GM21723 (cell line): ENCODE measurements at regions not wholly inside any gene's neighbourhood (a gene's known extent, or its start where the extent isn't known, plus 50 kb on each side); places are given as distances from the start of the nearest gene placed in this dataset.
A peak's percentile ranks its signal among the peaks of the same experiment; 100 is the strongest.
"Not testable (repeated sequence)": the region's sequence is repeated elsewhere in the genome, so short reads cannot be mapped to it uniquely, and the experiment has no call there.

Source experiments
- ATAC-seq: cut with Tn5 transposase; IDR thresholded peaks from one replicate; pipeline ENCODE4 v1.9.1; 2021; ENCODE audit warnings: mild to moderate bottlenecking, moderate library complexity; ENCODE audit not compliant: unreplicated experiment

DNA sequence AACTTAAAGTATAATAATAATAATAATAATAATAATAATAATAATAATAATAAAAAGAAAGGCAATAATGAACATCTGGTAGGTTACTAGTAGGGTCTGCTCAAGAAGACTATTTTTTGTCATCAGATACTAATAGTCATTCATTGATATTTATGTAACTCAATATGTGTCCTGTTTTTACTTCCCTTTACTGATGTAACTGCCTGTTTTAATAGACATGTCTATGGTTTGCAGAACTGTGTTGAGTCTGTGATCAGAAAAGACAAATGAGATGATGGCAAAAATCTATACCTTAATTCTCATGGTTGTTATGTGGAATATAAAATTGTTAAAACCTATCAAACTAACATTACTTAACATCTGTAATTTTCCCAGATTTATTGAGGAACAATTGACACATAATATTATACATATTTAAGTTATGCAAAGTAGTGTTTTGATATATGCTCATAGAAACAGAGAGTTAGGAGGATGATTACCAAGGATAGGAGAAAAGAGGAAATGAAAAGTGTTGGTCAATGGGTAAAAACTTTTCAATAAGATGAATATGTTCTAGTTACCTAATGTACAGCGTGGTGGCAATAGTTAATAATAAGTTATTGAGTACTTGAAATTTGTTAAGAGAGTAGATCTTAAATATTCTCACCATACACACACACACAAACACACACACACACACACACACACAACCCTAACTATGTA lies 699.4 kb downstream of the ZPLD1 start:
- peak; percentile 57 for ATAC-seq

- no peak for ATAC-seq
Measured at GRCh38 chr3:103136621-103137020, 701.8 kb downstream of the ZPLD1 start.

- no peak for ATAC-seq
Measured at GRCh38 chr3:103137830-103138229, 703.0 kb downstream of the ZPLD1 start.

DNA sequence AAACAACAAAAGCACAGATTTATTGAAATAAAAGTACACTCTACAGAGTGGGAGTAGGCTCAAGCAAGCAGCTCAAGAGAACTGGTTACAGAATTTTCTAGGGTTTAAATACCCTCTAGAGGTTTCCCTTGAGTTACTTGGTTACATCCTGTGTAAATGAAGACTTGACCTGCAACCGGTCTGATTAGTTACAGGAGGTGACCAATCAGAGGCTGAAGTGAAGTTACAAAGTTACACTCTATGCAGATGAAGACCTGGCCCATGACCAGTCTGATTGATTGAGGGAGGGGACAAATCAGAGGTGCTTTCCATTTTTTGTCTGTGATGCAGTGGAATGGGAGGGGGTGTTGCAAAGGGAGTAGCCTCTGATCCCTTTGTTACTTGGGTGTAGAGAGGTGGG lies 723.4 kb downstream of the ZPLD1 start:
- ATAC-seq = no peak

DNA sequence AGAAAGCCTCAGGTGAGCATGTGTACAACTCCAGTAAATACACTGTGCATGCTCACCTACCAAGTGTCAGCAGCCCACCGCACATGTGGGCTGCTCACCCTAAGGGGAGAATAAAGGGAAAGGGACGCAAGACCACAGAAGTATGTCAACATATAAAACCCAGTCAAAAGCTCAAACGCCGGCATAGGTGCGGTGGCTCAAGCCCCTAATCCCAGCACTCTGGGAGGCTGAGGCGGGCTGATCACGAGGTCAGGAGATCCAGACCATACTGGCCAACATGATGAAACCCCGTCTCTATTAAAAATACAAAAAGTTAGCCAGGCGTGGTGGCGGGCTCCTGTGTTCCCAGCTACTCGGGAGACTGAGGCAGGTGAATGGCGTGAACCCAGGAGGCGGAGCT lies 732.1 kb downstream of the ZPLD1 start:
- no peak for ATAC-seq

GRCh38 chr3:103167850-103168249 lies 733.0 kb downstream of the ZPLD1 start:
- ATAC-seq = no peak

- no peak for ATAC-seq
Measured at GRCh38 chr3:103169289-103169688, 734.5 kb downstream of the ZPLD1 start.

DNA sequence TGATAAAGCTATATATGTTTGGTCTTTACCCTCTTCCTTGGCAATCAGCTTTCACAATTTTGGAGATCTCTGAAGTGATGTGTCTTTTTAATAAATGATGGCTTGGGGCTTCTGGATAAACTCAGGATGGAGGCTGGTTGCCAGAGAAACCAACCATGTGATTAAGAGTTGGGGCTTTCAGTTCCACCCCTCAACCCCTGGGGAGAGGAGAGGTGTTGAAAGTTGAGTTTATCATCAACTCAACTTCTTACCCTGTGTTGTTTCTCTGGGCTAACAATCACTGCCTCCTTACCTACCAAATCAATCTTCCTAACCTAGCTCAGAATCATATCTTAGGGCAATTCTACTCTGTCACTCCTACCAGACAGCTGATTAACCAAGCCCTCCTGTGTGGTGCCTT lies 735.8 kb downstream of the ZPLD1 start:
- ATAC-seq = no peak

DNA sequence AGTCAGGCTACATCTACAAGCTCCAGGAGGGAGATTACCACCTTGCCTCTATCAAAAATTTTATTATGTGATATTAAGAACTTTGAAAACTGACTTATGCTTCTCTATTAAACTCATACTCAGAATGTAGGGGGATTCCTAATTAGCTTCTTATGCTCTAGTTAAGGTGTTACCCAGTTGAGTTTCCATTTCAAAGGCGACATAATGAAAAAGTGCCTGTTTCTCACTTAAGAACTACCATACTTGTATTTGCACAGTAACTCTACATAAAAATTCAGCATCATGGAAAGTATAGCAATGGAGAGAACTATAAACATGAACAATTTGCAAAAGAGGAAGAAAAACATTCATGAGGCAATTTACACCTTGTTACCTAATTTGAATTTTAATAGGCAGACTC lies 739.1 kb downstream of the ZPLD1 start:
- ATAC-seq = no peak

- ATAC-seq = no peak
Measured at GRCh38 chr3:103181160-103181559, 746.3 kb downstream of the ZPLD1 start.

DNA sequence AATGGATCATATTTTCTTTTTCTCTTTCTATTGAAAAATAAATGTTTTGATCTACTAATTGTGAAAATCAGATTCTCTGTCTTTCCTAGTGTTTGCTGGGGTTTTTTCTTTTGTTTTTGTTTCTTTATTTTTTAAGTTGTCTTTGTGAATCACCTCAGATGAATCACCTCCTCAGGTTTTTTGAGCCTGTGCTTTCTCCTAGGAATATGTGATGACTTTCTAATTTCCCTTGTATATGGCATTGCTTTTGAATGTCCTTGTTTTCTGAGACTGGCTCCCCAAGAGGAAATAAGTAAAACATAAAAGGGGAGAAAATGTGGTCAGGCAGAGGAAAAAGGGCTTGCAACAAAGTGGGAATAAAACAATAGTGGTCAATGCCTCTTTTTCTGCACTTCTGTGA lies 750.0 kb downstream of the ZPLD1 start:
- ATAC-seq = no peak

- no peak for ATAC-seq
Measured at GRCh38 chr3:103189941-103190340, 755.1 kb downstream of the ZPLD1 start.

DNA sequence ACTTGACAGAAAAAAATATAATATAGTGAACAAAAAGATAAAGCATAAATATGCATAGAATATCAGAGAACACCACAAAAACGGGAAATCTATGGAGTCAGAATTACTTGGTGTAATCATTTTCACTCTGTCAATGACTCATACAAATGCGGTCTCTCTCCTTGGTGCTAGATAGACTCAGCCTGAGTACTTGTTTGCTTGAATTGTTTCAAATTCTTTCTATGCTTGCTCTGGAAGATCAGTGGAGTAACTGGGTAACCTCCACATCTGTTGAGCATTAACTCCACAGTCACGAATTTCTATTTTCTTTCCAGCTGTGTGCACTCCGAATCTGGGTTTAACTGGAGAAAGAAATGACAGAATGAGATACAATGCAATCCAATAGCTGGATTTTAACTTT lies 760.4 kb downstream of the ZPLD1 start:
- ATAC-seq = no peak

DNA sequence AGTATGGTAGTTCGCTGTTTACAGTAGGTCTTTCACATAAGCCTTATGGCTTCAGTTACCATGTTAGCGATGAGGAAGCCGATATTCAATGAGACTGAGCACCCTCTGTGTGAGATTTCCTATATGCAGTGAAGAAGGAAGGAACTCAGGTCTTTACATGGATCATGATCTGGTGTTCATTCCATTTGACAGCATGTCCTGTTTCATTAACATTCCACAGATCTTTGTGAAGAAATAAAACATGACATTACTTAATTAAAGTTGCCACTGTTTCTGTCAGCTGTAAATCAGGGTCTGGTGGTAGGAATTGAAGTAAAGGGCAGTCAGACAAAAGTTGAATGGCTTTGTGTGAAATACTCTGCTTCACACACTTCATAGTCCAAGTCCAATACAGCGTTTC lies 768.6 kb downstream of the ZPLD1 start:
- no peak for ATAC-seq

DNA sequence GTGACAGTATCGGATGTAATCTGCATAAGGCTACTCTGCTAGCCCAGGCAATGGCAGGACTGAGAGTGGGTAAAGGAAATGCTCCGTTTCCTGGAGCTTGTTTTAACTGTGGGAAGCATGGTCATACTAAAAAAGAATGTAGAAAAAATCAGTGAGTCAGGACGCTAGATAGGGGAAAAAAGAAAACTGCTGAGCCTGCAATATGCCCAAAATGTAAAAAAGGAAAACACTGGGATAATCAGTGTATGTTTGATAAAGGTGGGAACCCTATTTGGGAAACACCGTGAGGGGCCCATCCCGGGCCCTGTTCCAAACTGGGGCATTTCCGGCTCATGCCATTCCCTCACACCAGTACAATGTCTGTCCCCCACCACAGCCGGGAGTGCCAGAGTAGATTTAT lies 775.8 kb downstream of the ZPLD1 start:
- no peak for ATAC-seq

DNA sequence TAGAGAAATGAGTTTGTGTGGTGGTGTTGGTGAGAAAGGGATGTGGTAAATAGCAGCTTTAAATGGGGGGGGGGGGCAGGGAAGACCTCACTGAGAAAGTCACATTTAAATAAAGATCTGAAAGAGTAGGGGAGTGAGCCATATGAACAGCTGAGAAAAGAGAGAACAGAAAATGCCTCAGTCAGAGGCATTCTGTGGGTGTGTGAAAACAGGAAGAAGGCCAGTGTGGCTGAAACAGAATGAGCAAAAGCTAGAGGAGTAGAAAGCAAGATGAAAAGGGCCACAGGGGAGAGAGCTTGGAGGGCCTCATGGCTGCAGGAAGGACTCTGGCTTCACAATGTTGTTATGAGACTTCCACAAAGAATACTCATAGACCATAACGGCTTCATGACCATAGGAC lies 783.3 kb downstream of the ZPLD1 start:
- ATAC-seq = peak; percentile 100

DNA sequence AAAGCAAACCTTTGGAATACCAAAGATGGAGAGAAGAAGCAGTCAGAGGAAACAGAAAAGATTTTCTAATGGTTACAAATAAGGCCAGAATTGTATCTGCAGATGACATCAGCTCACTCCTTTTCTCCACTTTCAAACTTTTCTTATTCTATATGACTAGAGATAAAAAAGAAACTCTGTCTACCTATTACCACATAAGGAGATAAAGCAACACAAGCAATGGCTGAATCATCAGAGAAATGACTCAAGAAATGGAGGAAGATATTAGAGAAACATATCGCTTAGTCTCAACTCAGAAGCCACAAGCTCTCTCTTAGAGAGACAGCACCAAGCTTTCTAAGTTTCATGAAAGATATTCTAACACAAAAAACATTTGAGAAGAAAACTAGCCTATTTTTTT lies 784.0 kb downstream of the ZPLD1 start:
- ATAC-seq = peak; percentile 22

- no peak for ATAC-seq
Measured at GRCh38 chr3:103227651-103228050, 792.8 kb downstream of the ZPLD1 start.

DNA sequence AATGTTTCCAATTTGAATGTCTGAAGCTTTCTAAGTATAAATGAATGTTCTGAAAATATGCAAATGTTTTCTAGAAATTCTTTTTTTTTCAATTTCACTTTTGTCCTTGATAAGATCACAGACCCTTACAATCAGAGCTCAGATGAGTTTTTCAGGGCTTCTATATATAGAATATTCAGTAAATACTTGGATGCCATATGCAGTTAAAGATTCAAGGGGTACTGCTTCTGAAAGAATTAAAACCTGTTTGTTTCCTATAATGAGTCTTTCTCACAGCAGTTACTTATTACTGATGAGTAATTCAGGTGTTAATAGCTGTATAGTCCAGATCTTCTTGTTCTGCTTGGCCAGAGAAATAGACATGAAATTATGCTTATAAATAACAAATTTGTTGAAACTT lies 812.6 kb downstream of the ZPLD1 start:
- no peak for ATAC-seq

- not testable (repeated sequence) for ATAC-seq
Measured at GRCh38 chr3:103254827-103255226, 820.0 kb downstream of the ZPLD1 start.

GRCh38 chr3:103269287-103269686 lies 834.5 kb downstream of the ZPLD1 start:
- ATAC-seq = no peak

DNA sequence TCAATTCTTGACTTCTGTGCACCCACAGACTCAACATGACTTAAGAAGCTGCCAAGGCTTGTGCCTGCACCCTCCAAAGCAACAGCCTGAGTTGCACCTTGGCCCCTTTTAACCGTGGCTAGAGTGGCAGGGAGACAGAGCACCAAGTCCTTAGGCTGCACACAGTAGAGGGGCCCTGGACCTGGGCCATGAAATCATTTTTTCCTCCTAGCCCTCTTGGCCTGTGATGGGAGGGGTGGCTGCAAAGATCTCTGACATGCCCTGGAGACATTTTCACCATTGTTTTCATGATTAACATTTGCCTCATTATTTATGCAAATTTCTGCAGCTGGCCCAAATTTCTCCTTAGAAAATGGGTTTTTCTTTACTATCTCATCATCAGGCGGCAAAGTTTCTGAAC lies 836.8 kb downstream of the ZPLD1 start:
- no peak for ATAC-seq

GRCh38 chr3:103295974-103296570 lies 861.3 kb downstream of the ZPLD1 start:
- no peak for ATAC-seq
